ENCODE measurements at regions not wholly inside any gene's neighbourhood (a gene's known extent, or its start where the extent isn't known, plus 50 kb on each side); places are given as distances from the start of the nearest gene placed in this dataset.

DNA sequence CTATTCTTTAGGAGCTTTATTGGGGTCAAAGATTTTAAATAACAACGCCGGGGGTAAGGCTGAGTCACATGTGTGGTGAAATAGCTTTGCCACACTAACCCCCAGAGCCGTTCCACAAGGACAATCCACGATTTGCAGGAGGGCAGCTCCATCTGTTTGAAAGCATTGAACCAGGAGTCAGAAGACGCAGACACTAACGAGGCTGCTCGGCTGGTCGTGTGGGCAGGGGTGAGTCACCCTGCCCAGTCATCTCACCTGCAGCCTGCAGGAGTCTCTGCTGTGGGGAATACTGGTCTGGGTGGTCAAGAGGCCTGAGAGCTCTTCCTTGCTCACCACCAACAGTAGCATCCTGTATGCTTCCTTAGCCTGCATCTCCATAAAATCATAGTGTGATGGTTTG is 149.2 kb upstream of the NCK2 start:
- no peak overlapping the region for H3K4me3 Mint-ChIP-seq
- H3K9me3 Mint-ChIP-seq: no peaks in the 10 kb centered on the region
- no peaks in the 10 kb centered on the region for H3K27me3 Mint-ChIP-seq (ENCODE audit: low read depth)
- H3K36me3 Mint-ChIP-seq (ENCODE audit: low read depth): no peaks in the 10 kb centered on the region
- H3K4me1 Mint-ChIP-seq: peaks cover 34% of the 10 kb centered on the region
- H3K27ac Mint-ChIP-seq (ENCODE audit: unreplicated experiment): no peak overlapping the region
- TF ChIP-seq, protein P1, sequence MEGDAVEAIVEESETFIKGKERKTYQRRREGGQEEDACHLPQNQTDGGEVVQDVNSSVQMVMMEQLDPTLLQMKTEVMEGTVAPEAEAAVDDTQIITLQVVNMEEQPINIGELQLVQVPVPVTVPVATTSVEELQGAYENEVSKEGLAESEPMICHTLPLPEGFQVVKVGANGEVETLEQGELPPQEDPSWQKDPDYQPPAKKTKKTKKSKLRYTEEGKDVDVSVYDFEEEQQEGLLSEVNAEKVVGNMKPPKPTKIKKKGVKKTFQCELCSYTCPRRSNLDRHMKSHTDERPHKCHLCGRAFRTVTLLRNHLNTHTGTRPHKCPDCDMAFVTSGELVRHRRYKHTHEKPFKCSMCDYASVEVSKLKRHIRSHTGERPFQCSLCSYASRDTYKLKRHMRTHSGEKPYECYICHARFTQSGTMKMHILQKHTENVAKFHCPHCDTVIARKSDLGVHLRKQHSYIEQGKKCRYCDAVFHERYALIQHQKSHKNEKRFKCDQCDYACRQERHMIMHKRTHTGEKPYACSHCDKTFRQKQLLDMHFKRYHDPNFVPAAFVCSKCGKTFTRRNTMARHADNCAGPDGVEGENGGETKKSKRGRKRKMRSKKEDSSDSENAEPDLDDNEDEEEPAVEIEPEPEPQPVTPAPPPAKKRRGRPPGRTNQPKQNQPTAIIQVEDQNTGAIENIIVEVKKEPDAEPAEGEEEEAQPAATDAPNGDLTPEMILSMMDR (conservative IDR thresholded peaks at IDR 0.05): no peak
- no peak for DNase-seq (ENCODE audit: low read depth, low spot score)

DNA sequence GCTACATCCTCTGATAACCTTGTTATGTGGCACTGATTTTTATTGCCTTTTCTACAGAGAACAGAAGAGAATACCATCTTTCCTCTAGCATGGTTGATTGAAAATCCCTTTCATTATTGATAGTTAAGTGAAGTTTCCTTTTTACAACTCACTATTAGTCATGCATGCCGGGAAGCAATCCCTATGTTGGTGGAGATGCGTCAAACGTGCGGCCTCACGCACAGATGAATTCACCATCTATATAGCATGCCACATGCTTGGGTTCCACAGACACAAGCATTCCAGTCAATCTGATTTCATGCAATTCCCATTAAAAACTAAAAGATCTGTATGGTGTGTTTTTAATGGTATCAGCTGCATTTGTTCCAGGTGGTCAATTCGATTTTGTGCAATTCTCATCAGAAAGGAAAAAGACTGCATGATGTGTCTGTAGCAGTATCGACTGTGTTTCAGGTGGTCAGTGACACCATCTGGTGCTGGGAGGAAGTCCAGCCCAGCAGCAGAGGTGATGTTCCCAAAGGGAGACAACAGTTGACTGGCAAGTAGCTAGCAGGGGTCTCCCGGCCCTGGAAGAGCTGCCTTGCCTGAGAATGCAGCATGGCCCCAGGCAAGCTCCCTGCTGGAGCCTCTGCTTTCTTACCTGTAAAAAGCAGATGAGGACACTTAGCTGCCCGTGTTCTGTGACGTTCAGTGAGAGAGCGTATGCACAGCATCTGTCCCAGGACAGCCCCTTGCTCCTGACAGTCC is 151.3 kb upstream of the NCK2 start:
- peaks cover 7% of the 10 kb centered on the region for H3K9me3 Mint-ChIP-seq
- no peak overlapping the region for H3K27ac Mint-ChIP-seq (ENCODE audit: unreplicated experiment)
- H3K4me3 Mint-ChIP-seq: no peak overlapping the region
- TF ChIP-seq, protein P1 (conservative IDR thresholded peaks at IDR 0.05): no peak
- H3K36me3 Mint-ChIP-seq (ENCODE audit: low read depth): no peaks in the 10 kb centered on the region
- no peaks in the 10 kb centered on the region for H3K27me3 Mint-ChIP-seq (ENCODE audit: low read depth)
- H3K4me1 Mint-ChIP-seq: peaks cover 34% of the 10 kb centered on the region
- no peak for DNase-seq (ENCODE audit: low read depth, low spot score)

DNA sequence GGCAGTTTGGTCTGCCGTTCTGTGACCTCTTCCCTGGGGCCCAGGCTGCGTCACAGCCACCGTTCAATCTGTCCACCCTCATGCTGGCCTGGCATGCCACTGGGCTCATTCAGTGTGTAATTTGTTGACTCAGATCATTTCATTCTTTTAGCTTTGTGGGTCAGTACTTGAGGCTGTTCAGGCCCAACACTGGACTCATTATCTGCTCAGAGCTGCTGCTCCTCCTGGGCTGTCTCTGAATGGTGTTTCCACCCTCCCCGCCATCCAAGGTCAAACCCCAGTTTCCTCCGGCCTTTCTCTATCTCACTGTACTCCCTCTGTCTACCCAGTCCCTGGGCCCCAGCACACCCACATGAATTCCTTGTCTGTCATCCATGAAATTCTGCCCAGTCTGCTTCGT is 152.4 kb upstream of the NCK2 start:
- DNase-seq (ENCODE audit: low read depth, low spot score): no peak
- Mint-ChIP-seq H3K27me3 (ENCODE audit: low read depth) (no peaks in the 10 kb centered on the region), H3K4me3 (peak overlapping the region; percentile 18), H3K9me3 (peaks cover 15% of the 10 kb centered on the region), H3K4me1 (peaks cover 40% of the 10 kb centered on the region), H3K27ac (ENCODE audit: unreplicated experiment) (peak overlapping the region; percentile 79), H3K36me3 (ENCODE audit: low read depth) (peaks cover 8% of the 10 kb centered on the region)
- TF ChIP-seq, protein P1 (conservative IDR thresholded peaks at IDR 0.05): no peak

DNA sequence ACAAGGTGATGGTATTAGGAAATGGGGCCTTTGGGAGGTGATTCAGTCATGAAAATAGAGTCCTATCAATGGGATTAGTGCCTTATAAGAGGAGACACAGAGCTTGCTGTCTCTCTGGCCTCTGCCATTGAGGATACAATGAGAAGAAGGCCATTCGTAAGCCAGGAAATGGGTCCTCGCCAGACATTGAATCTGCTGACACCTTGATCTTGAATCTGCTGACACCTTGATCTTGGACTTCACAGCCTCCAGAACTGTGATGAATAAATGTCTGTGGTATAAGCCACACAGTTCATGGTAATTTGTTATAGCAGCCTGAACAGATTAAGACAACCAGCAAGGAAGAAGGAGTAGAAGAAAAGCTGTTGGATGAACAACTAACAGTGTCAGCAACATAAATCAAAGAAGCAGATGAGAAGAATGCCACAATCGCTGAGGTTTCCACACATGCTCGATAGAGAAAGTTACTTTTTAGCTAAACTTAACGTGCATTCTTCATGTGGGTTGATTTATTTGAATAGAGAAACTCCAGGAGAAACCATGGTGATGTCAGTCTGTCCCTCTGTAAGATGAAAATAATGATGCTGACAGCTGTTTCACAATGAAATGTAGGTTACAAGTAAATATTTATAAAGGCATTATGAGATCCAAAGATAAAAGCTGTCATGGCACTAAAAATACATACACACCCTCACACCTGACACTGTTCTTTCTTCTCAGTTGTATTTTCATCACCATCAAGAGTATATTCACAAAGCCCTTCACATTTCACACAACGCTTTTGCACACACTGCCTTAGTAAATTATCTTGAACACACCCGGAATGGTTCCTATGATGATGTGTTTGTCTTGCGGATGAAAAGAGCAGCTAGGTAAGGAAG is 153.7 kb upstream of the NCK2 start:
- peaks cover 32% of the 10 kb centered on the region for H3K4me1 Mint-ChIP-seq
- no peaks in the 10 kb centered on the region for H3K27me3 Mint-ChIP-seq (ENCODE audit: low read depth)

DNA sequence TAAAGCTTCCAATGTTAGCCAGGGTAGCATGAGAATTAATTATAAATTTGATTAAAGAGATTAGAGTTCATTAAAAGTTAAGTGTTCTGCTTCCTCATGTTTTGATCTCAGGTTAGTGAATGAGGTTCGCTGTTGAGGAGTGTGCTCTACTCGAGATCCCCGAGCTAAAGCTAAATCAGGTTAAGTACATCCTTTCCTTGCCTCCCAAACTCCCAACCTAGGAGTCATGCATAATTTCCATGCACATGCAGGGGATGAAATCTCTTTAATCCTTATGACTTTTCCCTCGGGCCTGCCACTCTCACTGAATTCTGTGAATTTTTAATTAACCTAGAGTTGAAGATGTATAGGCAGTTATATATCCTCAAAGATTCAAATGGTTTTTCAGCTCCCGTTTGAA is 156.1 kb upstream of the NCK2 start:
- TF ChIP-seq, protein P1 (conservative IDR thresholded peaks at IDR 0.05): no peak
- DNase-seq (ENCODE audit: low read depth, low spot score): no peak
- H3K27me3 Mint-ChIP-seq (ENCODE audit: low read depth): no peaks in the 10 kb centered on the region
- H3K4me1 Mint-ChIP-seq: peaks cover 37% of the 10 kb centered on the region
- peaks cover 8% of the 10 kb centered on the region for H3K36me3 Mint-ChIP-seq (ENCODE audit: low read depth)
- H3K9me3 Mint-ChIP-seq: peaks cover 15% of the 10 kb centered on the region
- H3K27ac Mint-ChIP-seq (ENCODE audit: unreplicated experiment): no peak overlapping the region
- no peak overlapping the region for H3K4me3 Mint-ChIP-seq

More for the DNA sequence above, 153.7 kb upstream of the NCK2 start:
- Mint-ChIP-seq H3K36me3 (ENCODE audit: low read depth) (peaks cover 8% of the 10 kb centered on the region), H3K4me3 (no peak overlapping the region), H3K9me3 (peaks cover 15% of the 10 kb centered on the region), H3K27ac (ENCODE audit: unreplicated experiment) (no peak overlapping the region)
- TF ChIP-seq, protein P1 (conservative IDR thresholded peaks at IDR 0.05): no peak
- DNase-seq (ENCODE audit: low read depth, low spot score): no peak
